GM19351 (cell line): ENCODE measurements at regions not wholly inside any gene's neighbourhood (a gene's known extent, or its start where the extent isn't known, plus 50 kb on each side); places are given as distances from the start of the nearest gene placed in this dataset.

Source experiments
- ATAC-seq: cut with Tn5 transposase; IDR thresholded peaks from one replicate; pipeline ENCODE4 v1.9.1; 2021; ENCODE audit warnings: mild to moderate bottlenecking, moderate library complexity; ENCODE audit not compliant: unreplicated experiment

DNA sequence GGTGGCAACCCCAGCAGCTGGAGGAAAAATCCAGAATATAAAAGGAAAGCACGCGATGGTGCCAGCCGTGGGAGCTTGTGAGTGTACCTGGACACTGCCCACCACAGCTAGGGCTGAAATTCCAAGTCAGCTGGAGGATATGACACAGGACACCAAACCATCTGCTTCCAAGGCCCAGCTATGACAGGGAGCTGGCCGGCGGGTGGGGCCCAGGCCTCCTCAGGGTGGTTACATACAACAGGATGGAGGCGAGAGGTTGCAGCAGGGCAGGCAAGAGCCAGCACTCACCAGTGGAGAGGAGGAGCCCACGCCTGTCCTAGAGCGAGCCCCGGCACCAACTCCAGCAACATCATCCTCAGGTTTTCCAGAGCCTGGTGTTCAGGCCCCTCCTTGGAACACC lies 163.2 kb upstream of the RPL38 start:
- no peak for ATAC-seq

DNA sequence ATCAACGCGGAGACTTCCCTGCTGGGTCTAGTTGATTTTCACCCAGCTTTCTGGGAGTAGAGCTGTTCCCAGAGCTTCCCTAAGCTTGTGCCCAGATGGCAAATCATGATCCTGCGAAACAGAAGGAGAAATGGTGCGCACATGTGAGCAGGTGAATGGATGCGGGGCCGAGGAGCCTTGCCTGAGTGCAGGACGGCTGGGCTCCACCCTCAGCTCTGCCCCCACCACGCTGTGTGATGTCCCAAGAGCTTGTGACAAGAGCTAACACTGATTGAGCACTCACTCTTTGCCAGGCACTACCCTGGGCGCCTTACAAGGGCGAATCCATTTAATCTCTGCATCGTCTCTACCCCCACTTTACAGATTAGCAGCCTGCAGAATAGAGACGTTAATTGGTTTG lies 162.7 kb upstream of the RPL38 start:
- no peak for ATAC-seq

DNA sequence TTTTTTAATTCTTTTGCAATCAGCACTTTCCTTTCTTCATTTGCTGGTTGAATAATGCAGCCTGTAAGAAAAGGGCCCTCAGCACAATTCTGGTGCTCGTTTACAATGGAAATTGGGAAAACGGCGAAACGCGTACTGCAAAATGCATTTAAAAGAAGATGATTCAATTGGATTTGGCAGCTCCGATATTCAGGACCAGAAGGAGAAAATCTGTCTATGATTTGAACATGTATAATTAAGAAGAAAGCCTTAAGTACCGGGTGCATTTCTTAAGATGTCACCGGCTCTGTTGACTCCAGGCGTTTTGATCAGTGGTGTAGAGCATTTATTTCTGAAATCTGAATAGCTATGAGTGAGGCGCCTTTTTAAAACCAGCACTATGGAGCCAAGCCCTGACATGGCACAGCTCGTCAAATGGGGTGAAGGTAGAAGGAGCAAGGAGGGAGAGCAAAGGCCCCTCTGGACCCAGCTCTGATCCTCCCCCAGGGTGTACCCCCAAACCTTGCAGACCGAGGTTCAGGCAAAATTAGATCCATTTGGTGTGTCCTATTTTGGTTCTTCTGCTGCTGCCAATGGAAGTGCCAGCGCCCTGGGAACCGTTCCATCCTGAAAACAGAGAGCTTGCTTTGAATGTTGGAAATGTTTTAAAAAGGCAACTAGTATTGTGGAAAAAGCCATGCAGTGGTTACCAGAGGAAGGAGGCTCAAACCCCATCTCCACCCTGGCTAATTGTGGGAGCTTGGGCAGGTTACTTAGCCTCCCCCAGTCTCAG lies 161.4 kb upstream of the RPL38 start:
- no peak for ATAC-seq

DNA sequence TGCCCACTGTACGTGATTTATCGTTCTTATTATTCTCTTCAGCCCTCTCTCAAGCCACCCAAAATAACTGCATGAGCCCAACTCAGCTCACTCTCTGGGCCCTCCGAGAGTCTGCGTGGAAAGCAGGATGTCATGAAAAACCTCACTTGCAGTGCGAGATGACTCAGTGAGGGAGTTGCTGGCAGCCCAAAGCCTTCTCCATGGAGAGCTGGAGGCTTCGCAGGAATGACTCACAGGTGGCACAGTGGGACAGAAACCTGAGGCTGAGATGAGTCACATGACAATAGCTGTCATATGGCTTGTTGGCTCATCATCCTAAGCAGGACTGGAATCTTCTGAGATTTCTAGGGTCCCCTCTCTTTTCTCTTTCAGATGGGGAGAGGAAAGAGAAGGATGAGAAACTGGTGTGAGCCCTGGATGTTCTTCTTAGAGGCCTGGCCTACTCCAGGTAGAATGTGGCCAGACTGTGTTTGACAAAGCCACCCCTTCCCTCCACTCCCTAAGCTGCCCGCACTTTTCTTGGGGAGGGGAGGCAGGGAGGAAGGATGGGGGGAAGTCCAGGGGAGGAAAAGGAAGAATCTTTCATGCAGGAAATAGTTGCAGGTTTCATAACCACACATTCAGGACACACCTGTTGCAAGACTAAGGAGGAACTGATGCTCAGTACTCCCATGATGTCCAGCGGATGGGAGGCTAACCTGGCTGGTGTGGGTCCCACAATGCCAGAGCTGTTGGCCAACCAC lies 160.6 kb upstream of the RPL38 start:
- no peak for ATAC-seq

DNA sequence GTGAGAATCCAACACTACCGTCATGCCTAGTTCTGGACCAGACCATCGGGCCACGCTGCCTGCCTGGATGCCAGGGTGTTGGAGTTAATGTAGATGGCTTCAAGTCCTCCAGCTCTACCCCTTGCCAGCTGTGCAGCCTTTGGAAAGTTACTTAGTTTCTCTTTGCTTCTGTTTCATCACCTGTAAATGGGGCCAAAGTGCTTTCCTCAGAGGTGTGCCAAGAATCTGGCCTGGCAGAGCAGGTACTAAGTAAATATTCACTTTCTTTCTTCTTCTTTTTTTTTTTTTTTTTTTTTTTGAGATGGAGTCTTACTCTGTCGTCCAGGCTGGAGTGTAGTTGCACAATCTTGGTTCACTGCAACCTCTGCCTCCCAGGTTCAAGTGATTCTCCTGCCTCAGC lies 159.5 kb upstream of the RPL38 start:
- ATAC-seq: no peak

DNA sequence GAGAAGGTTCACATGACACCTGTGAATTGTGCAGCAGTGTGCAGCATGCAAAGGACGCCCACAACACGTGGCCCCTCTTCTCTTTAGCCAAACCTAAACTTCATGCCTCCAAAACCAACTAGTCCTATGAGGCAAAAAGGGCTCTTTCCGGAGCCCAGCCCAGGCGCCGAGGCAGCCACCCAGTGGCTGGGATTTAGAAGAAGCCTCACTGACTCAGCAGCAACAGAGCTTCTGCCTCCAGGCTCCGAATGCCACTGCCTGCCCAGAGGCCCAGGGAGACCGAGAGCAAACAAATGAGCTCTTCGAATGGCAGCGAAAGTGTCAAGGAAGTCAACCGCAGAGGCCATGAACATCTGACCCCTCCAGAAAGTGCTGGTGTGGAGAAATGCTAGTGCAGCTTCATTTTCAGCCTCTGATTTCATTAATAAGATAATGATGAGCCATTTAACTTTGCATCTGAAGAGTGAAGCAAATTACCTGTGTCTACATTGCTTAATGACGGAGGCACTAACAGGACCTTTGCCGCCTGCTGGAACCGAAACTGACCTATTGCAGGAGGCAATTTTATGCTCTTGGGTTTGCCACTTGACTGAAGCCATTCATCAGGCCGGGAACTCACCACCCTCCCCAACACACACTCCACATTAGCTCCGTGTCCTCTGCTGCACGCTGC lies 157.7 kb upstream of the RPL38 start:
- no peak for ATAC-seq

DNA sequence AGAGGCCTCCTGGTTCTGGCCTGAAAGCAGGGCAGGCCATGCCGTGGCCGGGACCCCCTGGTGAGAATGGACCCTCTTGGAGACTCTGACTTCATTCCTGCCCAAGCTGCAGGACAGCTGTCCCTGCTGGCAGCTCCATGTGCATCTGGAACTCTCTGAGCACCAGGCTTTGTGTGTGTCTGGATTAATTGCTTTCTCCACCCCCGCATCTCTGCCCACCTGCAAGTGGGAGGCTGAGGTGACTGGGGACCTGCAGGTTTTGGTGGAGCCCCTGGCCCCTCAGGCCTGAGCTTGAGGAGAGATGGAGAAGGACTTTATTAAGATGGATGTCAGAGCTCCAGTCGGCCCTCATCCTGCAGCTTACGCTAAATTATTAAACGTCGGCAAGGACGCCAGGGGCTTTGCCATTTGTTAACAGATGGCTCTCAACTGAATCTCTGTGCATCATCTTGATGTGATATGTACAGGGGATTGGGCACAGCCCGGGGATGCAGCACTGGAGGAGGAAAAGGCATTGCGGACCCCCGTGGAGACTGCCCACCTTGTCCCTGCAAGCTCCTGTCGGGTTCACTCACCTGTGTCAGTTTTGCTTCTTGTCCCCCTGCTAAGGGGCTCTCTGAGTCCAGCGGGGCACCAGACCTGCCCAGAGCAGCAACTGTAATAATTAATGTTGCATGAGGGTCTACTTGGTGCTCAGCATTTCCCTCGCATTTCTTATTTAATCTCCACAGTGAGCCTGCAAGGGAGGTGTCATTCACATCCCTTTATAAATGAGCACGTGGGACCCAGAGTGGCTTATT lies 154.1 kb upstream of the RPL38 start:
- ATAC-seq: no peak

DNA sequence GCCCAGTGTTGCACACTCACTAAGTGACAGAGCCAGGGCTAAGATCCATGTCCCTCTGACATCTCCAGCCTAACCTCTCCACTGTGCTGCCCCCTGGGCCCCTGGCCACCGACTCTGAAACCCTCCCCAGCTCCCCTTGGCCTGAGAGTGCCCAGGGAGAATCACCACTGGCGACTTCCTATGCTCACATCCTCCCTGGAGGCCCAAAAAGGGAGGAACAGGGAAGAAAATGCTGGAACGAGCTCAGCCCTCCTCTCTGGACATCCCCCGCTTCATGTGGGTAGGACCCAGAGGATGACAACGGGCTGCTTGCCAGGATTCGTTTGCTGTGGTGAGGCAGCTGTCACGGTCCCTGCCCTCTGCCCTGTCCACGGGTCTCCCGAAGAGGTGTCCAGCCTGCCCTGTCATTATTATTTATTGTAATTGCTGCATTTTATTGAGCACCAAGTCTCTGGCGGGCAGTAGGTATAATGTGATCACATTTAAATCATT lies 153.5 kb upstream of the RPL38 start:
- no peak for ATAC-seq

DNA sequence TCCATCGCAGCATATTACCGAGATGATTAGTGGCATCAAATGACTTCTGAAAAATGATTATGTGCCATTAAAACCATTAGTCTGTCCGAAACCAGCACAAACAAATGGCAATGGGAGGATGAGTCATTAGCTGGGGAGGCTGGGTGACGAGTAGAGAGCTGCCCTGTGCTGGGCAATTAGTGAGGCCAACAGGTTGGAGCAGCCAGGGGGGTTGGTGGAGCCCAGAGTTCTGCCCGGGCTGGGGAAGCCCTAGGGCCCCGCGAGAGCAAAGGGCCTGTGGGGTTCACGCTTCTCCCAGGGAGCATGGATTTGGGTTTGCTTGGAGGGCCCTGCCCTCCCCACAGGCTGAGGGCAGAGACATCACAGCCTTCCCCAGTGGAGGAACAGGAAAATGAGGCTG lies 152.1 kb upstream of the RPL38 start:
- no peak for ATAC-seq

DNA sequence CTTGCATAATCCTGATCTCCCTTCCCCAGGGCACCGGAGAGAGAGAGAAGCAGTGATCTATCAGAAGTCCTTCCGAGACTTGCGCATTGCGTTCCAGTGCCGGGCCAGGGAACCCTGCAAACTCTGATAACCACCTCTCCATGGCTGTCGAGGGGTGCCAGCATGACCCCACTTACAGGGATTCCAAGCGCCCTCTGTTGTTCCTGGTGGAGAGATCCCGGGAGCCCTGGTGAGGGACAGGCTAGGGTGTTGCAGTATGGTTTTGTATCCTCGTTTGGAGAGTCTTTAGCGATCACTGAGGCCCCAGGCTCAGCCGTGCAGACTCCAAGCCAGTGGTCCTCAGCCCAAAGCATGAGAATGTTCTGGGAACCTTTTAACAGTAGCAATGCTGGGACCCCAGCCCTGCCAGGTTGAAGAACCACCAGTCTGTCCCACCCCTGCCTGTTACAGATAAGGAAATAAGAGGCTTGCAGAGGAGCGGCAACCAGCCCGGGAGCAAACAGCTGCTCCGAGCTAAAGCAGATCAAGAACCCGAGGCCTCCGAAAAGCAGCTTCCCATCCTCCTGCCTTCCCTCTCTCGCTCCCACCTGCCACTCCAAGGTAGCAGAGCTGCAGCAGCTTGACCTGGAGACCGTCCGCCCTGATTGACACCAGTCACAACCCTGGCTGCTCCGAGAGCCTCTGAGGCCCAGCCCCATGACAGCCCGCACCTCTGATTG lies 150.3 kb upstream of the RPL38 start:
- no peak for ATAC-seq

DNA sequence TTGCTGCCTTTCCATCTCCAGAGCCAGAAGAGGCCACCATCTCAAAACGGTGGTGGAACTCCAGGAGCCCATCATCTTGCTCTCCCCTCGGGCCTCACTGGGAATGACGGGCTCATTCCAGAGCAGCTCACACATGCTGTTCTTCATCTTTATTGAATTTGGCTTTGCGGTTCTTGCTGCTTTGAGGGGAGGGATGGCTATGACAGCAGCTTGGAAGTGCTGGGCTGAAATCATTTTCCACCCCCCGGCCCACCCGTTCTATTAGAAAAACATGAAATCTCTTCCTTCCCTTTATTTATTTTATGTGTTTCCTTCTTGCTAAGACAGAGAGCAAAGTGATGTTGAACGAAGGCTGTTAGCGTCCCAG lies 149.8 kb upstream of the RPL38 start:
- no peak for ATAC-seq

DNA sequence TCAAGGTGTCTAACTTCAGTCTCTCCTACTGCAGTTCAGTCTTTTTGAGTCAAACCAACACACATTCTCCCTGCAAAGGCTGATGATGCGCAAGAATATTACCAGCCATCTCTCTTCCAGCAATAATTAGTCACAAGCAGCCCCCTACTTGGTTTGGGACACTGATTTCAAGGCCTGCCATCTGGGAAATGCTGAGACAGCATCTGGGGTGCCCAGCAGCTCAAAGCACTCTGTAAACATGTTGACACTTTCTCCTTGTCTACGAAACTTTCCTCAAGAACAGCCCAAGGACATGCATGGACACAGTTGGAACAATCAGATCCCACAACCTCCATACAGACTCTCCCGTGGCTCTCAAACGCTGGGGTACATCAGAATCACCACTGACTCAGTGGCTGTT lies 149.2 kb upstream of the RPL38 start:
- no peak for ATAC-seq

DNA sequence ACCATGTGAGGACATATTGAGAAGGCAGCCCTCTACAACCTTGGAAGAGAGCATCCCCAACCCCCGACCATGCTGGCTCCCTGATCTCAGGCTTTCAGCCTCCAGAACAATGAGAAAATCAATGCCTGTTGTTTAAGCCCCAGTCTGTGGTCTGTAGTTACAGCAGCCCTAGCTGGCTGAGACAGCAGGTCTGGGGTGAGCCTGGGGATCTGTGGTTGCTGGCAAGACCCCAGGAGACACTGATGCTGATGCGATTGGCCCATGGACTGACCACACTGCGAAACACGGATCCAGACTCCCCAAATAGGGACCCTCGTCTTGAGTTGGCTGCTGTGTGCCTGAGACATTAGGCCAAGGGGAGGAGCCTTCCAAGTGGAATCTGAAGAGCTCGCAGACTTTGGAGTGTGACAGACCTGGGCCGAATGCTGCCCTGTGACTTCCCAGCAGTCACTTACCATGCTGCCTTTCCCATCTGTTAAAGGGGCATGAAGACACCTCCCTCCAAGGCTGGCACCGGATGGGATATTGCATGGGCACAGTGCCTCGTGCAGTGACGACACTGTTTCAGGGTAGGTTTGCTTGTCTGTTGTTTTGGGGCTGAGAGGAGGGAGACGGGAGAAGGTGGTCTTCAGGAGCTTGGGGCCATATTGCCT lies 147.8 kb upstream of the RPL38 start:
- ATAC-seq: no peak

DNA sequence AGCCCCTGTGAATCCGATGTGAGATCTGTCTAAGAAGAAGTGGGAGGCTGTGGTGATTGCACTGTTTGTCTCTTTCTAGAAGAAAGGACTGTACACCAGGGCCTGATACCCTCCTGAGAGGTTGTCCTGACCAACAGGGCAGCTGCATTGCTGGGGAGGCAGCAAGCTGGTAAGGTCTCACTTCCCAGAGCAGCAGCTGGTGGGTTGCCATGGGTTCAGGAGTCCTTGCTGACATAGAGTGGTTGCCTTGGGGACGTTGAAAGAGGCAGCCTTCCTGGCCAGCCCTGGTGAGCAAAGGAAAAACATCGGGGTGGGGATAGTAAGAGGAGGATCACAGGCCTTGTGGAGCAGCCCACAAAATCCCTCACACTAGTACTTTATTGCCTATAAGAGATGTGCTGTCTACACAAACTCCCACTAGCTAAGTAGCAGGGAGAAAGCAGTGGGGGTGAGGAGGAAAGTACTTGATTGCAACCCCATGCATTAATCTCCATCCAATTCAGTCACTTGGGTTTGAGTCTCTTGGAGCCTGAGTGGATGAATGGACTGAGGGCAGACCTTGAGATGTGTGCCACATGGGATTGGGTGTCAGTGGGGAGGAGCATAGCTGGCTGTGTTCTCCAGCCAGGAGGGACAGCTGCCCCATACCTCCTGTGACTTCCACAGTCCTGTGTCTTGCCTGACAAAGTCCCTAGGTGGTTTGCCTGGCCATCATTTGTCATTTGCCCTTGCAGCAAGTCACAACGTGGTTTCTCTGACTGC lies 143.8 kb upstream of the RPL38 start:
- ATAC-seq: no peak

DNA sequence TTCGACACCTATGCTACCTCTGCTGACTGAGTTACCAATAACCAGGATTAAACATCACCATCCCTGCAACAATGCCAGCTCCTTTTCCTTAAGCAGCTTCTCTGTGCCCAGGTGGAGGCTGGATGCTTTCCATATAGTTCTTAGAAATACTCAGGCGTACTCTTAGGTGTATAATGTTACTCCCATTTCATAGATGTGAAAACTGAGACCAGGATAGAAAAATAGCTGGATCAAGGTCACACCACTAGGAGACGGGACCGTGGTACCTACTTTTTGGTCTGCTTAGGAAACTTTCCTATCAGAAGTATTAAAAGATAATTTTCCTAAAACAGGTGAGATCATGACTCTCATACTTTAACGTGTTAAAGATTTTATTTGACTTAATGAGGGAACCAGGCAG lies 141.7 kb upstream of the RPL38 start:
- no peak for ATAC-seq

DNA sequence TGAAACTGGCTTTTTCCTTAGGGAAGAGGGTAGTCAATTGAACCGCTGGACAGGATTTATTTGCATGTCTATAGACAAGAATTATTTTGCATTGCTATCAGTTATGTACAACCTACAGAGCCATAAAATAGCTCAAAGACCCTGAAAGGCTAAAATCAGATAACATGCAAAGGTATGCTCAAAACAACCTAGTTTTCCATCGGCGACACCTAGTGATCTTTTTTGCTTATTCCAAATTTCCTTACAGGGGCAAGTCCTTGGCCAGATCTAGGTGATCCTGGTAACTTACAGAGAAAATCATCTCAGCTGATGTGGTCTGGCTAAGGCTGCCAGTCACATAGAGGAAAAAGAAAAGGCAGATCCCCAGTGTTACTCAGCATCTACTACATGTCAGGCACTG lies 141.2 kb upstream of the RPL38 start:
- ATAC-seq: no peak

DNA sequence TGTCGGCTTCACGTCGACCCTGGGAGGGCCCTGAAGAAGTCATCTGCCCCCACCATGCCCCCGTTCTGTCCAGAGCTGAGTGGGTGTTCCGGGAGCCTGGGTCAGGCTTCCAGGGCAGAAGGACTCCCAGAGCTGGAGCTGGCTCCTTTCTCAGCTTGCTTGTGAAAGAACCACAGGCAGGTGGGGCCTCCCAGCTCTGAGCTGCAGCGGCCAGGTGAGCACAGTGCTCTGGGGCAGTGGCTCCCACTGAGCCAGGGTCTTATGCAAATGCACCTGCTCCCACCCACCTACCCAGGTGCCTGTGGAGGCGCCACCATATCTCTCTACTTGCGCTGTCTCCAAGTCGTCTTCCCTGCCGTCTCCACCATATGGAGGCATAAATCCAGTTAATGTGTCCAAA lies 140.0 kb upstream of the RPL38 start:
- no peak for ATAC-seq

DNA sequence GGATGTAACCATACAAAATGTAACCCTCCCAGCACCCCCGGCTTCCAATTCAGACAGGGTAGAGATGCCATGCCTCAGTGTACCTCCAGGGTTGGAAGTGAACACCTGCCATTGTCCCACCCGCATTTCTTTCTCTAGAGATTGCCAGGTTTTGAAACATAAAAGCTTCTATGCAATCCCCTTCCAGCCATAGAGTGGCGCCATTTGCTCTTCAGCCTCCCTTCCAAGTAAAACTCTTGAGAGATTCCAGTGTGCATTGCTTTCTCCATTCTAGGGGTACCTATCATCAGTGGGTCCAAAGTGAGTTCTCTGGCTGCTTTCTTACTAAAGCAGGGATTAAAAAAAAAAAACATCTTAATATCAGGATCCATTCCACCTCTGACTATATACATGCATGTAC lies 133.1 kb upstream of the RPL38 start:
- ATAC-seq: no peak

DNA sequence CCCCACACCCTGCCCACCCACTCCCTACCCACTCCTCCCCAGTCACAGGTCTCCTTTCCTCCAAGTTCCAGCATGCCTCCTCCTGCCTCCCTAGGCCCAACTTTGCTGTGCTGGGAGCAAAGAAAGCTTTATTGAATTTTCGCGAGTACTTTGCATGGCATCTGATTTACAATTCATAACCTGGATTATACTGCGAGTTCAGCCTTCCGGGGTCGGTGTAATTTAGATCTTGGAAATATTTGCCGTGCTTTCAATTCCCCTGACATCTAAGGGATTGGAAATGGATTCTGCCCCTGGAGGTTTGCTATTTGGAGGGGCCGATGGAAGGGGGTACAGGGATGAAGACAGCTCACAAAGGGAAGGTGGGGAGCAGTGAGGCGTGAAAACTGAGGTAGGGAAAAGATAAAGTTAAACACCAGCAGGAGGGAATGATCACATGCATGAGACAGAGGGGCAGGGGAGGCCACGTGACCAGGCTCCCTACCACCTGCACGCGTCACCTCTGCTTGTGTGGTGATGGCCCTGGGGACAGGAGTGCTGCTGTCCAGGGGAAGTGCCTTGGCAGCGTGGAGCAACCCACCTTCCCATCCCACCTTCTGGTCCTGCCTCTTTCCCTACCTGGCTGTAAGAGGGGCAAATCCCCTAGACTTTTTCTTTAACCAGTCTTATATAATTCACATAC lies 132.3 kb upstream of the RPL38 start:
- no peak for ATAC-seq
